ENCODE measurements at regions not wholly inside any gene's neighbourhood (a gene's known extent, or its start where the extent isn't known, plus 50 kb on each side); places are given as distances from the start of the nearest gene placed in this dataset.

GRCh38 chr14:101174980-101175606, 271.6 kb upstream of the RTL1 start:
- Mint-ChIP-seq H3K4me3 (no peak overlapping the region), H3K27me3 (ENCODE audit: low read depth) (no peaks in the 10 kb centered on the region), H3K9me3 (peaks cover 0 to 3% of the 10 kb centered on the region in 2 donors), H3K4me1 (ENCODE audit: low read depth) (no peaks in the 10 kb centered on the region), H3K27ac (no peak overlapping the region), H3K36me3 (ENCODE audit: insufficient read depth in 2 of 2) (no peaks in the 10 kb centered on the region)
- DNase-seq (no peak), ATAC-seq (replicated peaks in 1 of 2) (no peak)

- Mint-ChIP-seq H3K27me3 (ENCODE audit: low read depth) (no peaks in the 10 kb centered on the region), H3K4me1 (ENCODE audit: low read depth) (no peaks in the 10 kb centered on the region), H3K36me3 (ENCODE audit: insufficient read depth in 2 of 2) (no peaks in the 10 kb centered on the region), H3K4me3 (no peak overlapping the region), H3K27ac (no peak overlapping the region), H3K9me3 (peaks cover 0 to 4% of the 10 kb centered on the region in 2 donors)
- no peak for DNase-seq
- no peak for ATAC-seq (replicated peaks in 1 of 2)
Measured at GRCh38 chr14:101175731-101176534, 272.4 kb upstream of the RTL1 start.

- DNase-seq: no peak
- Mint-ChIP-seq H3K9me3 (peaks cover 0 to 4% of the 10 kb centered on the region in 2 donors), H3K36me3 (ENCODE audit: insufficient read depth in 2 of 2) (no peaks in the 10 kb centered on the region), H3K4me3 (no peak overlapping the region), H3K27me3 (ENCODE audit: low read depth) (no peaks in the 10 kb centered on the region), H3K27ac (no peak overlapping the region), H3K4me1 (ENCODE audit: low read depth) (no peaks in the 10 kb centered on the region)
- ATAC-seq (replicated peaks in 1 of 2): no peak
Measured at GRCh38 chr14:101176535-101177205, 273.1 kb upstream of the RTL1 start.

- no peak for ATAC-seq (replicated peaks in 1 of 2)
- no peaks in the 10 kb centered on the region for H3K27me3 Mint-ChIP-seq (ENCODE audit: low read depth)
Measured at GRCh38 chr14:101177301-101177971, 273.9 kb upstream of the RTL1 start.

GRCh38 chr14:101178184-101179072, 274.9 kb upstream of the RTL1 start:
- H3K36me3 Mint-ChIP-seq (ENCODE audit: insufficient read depth in 2 of 2): no peaks in the 10 kb centered on the region
- no peaks in the 10 kb centered on the region for H3K4me1 Mint-ChIP-seq (ENCODE audit: low read depth)
- no peaks in the 10 kb centered on the region for H3K27me3 Mint-ChIP-seq (ENCODE audit: low read depth)
- peaks cover 0 to 1% of the 10 kb centered on the region in 2 donors for H3K9me3 Mint-ChIP-seq
- no peak overlapping the region for H3K27ac Mint-ChIP-seq
- H3K4me3 Mint-ChIP-seq: no peak overlapping the region
- DNase-seq (no peak), ATAC-seq (replicated peaks in 1 of 2) (no peak)

More at GRCh38 chr14:101177301-101177971, 273.9 kb upstream of the RTL1 start:
- H3K4me3 Mint-ChIP-seq: no peak overlapping the region
- no peak for DNase-seq
- no peak overlapping the region for H3K27ac Mint-ChIP-seq
- no peaks in the 10 kb centered on the region for H3K4me1 Mint-ChIP-seq (ENCODE audit: low read depth)
- H3K36me3 Mint-ChIP-seq (ENCODE audit: insufficient read depth in 2 of 2): no peaks in the 10 kb centered on the region
- H3K9me3 Mint-ChIP-seq: peaks cover 0 to 4% of the 10 kb centered on the region in 2 donors

GRCh38 chr14:101179691-101180211, 276.2 kb upstream of the RTL1 start:
- peaks cover 0 to 1% of the 10 kb centered on the region in 2 donors for H3K9me3 Mint-ChIP-seq
- ATAC-seq (replicated peaks in 1 of 2): no peak
- no peaks in the 10 kb centered on the region for H3K4me1 Mint-ChIP-seq (ENCODE audit: low read depth)
- H3K4me3 Mint-ChIP-seq: no peak overlapping the region
- H3K27ac Mint-ChIP-seq: no peak overlapping the region
- H3K36me3 Mint-ChIP-seq (ENCODE audit: insufficient read depth in 2 of 2): no peaks in the 10 kb centered on the region
- no peak for DNase-seq
- no peaks in the 10 kb centered on the region for H3K27me3 Mint-ChIP-seq (ENCODE audit: low read depth)

- Mint-ChIP-seq H3K27ac (no peak overlapping the region), H3K36me3 (ENCODE audit: insufficient read depth in 2 of 2) (no peaks in the 10 kb centered on the region), H3K27me3 (ENCODE audit: low read depth) (peaks cover 4% of the 10 kb centered on the region), H3K9me3 (peaks cover 0 to 1% of the 10 kb centered on the region in 2 donors), H3K4me3 (no peak overlapping the region), H3K4me1 (ENCODE audit: low read depth) (no peaks in the 10 kb centered on the region)
- ATAC-seq (replicated peaks in 1 of 2): no peak
- DNase-seq: no peak
Measured at GRCh38 chr14:101181446-101182313, 278.2 kb upstream of the RTL1 start.

GRCh38 chr14:101182476-101182875, 279.0 kb upstream of the RTL1 start:
- Mint-ChIP-seq H3K36me3 (ENCODE audit: insufficient read depth in 2 of 2) (no peaks in the 10 kb centered on the region), H3K4me1 (ENCODE audit: low read depth) (no peaks in the 10 kb centered on the region), H3K27me3 (ENCODE audit: low read depth) (peaks cover 4% of the 10 kb centered on the region), H3K4me3 (no peak overlapping the region), H3K9me3 (peaks cover 0 to 1% of the 10 kb centered on the region in 2 donors), H3K27ac (no peak overlapping the region)
- no peak for DNase-seq
- ATAC-seq (replicated peaks in 1 of 2): no peak

GRCh38 chr14:101183376-101184103, 280.0 kb upstream of the RTL1 start:
- ATAC-seq (replicated peaks in 1 of 2): no peak

GRCh38 chr14:101184104-101184455, 280.6 kb upstream of the RTL1 start:
- peaks cover 0 to 1% of the 10 kb centered on the region in 2 donors for H3K9me3 Mint-ChIP-seq

More at GRCh38 chr14:101183376-101184103, 280.0 kb upstream of the RTL1 start:
- Mint-ChIP-seq H3K9me3 (peaks cover 0 to 1% of the 10 kb centered on the region in 2 donors), H3K27ac (no peak overlapping the region), H3K4me1 (ENCODE audit: low read depth) (no peaks in the 10 kb centered on the region), H3K36me3 (ENCODE audit: insufficient read depth in 2 of 2) (no peaks in the 10 kb centered on the region), H3K4me3 (no peak overlapping the region), H3K27me3 (ENCODE audit: low read depth) (peaks cover 4% of the 10 kb centered on the region)
- DNase-seq: no peak

GRCh38 chr14:101184572-101184971, 281.1 kb upstream of the RTL1 start:
- Mint-ChIP-seq H3K4me3 (no peak overlapping the region), H3K9me3 (peaks cover 0 to 2% of the 10 kb centered on the region in 2 donors), H3K27ac (no peak overlapping the region), H3K36me3 (ENCODE audit: insufficient read depth in 2 of 2) (no peaks in the 10 kb centered on the region), H3K4me1 (ENCODE audit: low read depth) (no peaks in the 10 kb centered on the region), H3K27me3 (ENCODE audit: low read depth) (peaks cover 4% of the 10 kb centered on the region)
- ATAC-seq (replicated peaks in 1 of 2): no peak
- DNase-seq: no peak

More at GRCh38 chr14:101184104-101184455, 280.6 kb upstream of the RTL1 start:
- DNase-seq: no peak
- H3K27me3 Mint-ChIP-seq (ENCODE audit: low read depth): peaks cover 4% of the 10 kb centered on the region
- no peaks in the 10 kb centered on the region for H3K4me1 Mint-ChIP-seq (ENCODE audit: low read depth)
- ATAC-seq (replicated peaks in 1 of 2): no peak
- no peaks in the 10 kb centered on the region for H3K36me3 Mint-ChIP-seq (ENCODE audit: insufficient read depth in 2 of 2)
- H3K27ac Mint-ChIP-seq: no peak overlapping the region
- no peak overlapping the region for H3K4me3 Mint-ChIP-seq

All from activated T-cell treated with anti-CD3 and anti-CD28 coated beads, Interleukin-2, amount 50 U/mL, for 72 hours (primary cell).